Iris pigment epithelial cell (primary cell): ENCODE measurements at regions not wholly inside any gene's neighbourhood (a gene's known extent, or its start where the extent isn't known, plus 50 kb on each side); places are given as distances from the start of the nearest gene placed in this dataset.
"Not testable (repeated sequence)": the region's sequence is repeated elsewhere in the genome, so short reads cannot be mapped to it uniquely, and the experiment has no call there.

Source experiments
- DNase-seq: peaks from one replicate; pipeline ENCODE4 v3.0.0-alpha.2; 2011; ENCODE audit warnings: low read depth

GRCh38 chr3:185995352-185995751 is 57.5 kb upstream of the TRA2B start:
- DNase-seq = peak; percentile 92

- peak; percentile 74 for DNase-seq
Measured at GRCh38 chr3:185992831-185993374, 55.1 kb upstream of the TRA2B start.

DNA sequence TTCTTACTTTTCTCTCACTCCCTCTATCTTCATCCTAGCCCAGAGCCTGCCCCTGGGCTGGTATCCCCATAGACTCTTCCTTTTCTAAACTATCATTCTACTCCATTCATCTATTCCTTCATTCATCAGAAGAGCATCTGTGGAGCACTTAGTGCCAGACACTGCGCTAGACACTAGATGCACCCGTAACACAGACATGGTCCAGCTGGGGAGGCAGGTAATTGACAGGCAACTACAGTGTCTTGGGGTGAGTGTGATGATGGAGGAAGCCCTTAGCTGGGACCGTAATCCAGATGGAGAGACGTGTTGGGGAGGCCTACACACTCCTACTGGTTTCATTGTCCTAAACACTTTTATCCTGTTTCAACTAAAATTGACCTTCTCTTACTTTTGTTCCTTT is 53.2 kb upstream of the TRA2B start:
- DNase-seq = not testable (repeated sequence)

- no peak for DNase-seq
Measured at GRCh38 chr3:185989511-185989910, 51.7 kb upstream of the TRA2B start.

DNA sequence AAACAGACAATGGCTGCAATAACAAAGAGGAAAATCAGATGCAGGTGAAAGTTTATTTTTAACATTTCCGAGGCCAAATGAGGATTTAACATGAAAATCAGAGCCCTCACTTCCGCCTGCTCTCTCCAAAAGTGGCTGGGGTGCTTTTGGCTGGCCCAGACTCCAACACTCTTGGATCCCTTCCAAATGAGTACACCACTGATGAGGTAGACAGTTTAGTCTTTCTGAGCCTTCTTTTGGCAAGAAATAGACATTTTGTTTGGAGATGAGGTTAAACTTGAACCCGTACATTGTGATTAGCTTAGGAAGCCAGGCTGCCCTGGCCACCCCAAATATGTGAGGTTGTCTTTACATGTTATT is 51.0 kb upstream of the TRA2B start:
- DNase-seq = peak; percentile 19

- no peak for DNase-seq
Measured at GRCh38 chr3:185988080-185988815, 50.4 kb upstream of the TRA2B start.
